ENCODE measurements at regions not wholly inside any gene's neighbourhood (a gene's known extent, or its start where the extent isn't known, plus 50 kb on each side); places are given as distances from the start of the nearest gene placed in this dataset.

DNA sequence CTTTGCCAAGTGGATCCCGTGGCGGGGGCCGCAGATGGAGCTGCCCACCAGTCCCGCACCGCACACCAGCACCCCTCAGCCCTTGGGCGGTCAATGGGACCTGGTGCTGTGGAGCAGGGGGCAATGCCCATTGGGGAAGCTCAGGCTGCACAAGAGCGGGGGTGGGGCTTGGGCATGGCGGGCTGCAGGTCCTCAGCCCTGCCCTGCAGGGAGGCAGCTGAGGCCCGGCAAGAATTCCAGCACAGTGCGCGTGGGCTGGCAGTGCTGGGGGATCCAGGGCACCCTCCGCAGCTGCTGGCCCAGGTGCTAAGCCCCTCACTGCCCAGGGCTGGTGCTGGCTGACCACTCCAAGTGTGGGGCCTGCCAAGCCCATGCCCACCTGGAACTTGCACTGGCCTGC lies 136.2 kb upstream of the ANKRD30A start:
- no peak overlapping the region for H3K27ac Mint-ChIP-seq (ENCODE audit: unreplicated experiment)
- H3K9me3 Mint-ChIP-seq (ENCODE audit: low read depth), result peaks cover 40% of the 10 kb centered on the region
- no peaks in the 10 kb centered on the region for H3K27me3 Mint-ChIP-seq (ENCODE audit: low read depth)
- H3K4me3 Mint-ChIP-seq (ENCODE audit: unreplicated experiment), result no peak overlapping the region
- TF ChIP-seq, protein P1, sequence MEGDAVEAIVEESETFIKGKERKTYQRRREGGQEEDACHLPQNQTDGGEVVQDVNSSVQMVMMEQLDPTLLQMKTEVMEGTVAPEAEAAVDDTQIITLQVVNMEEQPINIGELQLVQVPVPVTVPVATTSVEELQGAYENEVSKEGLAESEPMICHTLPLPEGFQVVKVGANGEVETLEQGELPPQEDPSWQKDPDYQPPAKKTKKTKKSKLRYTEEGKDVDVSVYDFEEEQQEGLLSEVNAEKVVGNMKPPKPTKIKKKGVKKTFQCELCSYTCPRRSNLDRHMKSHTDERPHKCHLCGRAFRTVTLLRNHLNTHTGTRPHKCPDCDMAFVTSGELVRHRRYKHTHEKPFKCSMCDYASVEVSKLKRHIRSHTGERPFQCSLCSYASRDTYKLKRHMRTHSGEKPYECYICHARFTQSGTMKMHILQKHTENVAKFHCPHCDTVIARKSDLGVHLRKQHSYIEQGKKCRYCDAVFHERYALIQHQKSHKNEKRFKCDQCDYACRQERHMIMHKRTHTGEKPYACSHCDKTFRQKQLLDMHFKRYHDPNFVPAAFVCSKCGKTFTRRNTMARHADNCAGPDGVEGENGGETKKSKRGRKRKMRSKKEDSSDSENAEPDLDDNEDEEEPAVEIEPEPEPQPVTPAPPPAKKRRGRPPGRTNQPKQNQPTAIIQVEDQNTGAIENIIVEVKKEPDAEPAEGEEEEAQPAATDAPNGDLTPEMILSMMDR (IDR thresholded peaks at IDR 0.05), result no peak
- DNase-seq (ENCODE audit: low spot score), result no peak
- H3K36me3 Mint-ChIP-seq (ENCODE audit: low read depth), result no peaks in the 10 kb centered on the region
- no peaks in the 10 kb centered on the region for H3K4me1 Mint-ChIP-seq (ENCODE audit: low read depth)

DNA sequence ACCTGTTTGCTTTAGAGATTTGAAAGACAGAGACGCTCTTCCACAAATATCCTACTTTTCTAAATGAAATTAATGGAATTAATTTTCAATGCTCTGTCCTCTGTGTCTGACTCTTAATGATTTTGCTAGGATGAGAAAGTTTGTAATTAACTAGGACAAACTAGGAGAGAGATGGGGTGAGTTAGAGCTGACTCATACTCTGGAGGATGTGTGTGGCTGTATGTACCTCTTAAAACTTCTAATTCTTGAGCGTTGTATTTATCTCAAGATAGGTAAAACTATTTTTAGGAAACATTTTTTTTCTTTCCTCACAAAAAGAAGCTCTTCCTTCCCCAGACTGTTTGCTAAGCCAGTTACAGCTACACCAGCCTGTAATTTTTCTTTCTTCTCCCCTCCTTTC lies 178.8 kb upstream of the ANKRD30A start:
- DNase-seq (ENCODE audit: low spot score), result no peak
- H3K9me3 Mint-ChIP-seq (ENCODE audit: low read depth), result peaks cover 2% of the 10 kb centered on the region
- no peak overlapping the region for H3K27ac Mint-ChIP-seq (ENCODE audit: unreplicated experiment)
- TF ChIP-seq, protein P1 (IDR thresholded peaks at IDR 0.05), result no peak
- H3K4me1 Mint-ChIP-seq (ENCODE audit: low read depth), result no peaks in the 10 kb centered on the region
- H3K4me3 Mint-ChIP-seq (ENCODE audit: unreplicated experiment), result no peak overlapping the region
- H3K27me3 Mint-ChIP-seq (ENCODE audit: low read depth), result peaks cover 3% of the 10 kb centered on the region
- no peaks in the 10 kb centered on the region for H3K36me3 Mint-ChIP-seq (ENCODE audit: low read depth)

DNA sequence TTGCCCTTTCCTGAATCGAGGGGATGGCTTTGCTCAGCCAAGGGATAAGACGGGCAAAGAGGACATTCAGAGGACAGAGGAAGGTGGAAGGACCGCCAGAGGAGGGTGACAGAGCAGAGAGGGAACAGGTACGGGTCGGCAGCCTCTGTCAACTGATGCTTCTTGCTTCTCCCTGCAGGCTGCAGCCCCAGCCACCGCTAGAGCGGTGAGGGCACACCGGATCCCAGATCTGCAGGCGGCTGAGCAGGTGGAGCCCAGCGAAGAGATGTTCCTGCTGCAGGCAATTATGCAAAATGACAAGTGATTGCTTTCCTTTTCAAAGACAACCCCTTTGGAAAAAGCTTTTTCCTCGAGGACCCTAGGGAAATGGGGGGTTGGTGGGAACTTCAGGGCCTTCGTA lies 181.9 kb upstream of the ANKRD30A start:
- Mint-ChIP-seq H3K27me3 (ENCODE audit: low read depth) (peaks cover 3% of the 10 kb centered on the region), H3K9me3 (ENCODE audit: low read depth) (peaks cover 2% of the 10 kb centered on the region), H3K27ac (ENCODE audit: unreplicated experiment) (no peak overlapping the region), H3K4me3 (ENCODE audit: unreplicated experiment) (no peak overlapping the region), H3K36me3 (ENCODE audit: low read depth) (no peaks in the 10 kb centered on the region), H3K4me1 (ENCODE audit: low read depth) (no peaks in the 10 kb centered on the region)
- DNase-seq (ENCODE audit: low spot score), result no peak
- TF ChIP-seq, protein P1 (IDR thresholded peaks at IDR 0.05), result no peak

DNA sequence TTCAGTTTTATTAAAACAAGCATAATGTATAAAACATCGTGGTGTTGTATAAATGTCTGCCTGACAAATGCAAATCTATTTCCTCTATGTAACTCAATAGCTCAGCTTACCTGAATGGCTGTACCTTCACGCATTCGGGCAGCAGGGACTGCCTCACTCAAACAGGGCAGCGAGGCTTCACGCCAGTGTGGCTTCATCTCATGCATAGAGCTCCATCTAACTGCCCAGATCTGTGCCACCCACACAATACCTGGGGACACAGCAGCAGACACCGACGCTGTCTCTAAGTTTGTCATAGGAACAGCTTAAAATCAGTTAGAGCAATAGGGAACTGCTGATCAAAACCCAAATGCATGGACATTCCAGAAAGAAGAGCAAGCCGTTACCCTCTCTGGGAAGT lies 182.8 kb upstream of the ANKRD30A start:
- Mint-ChIP-seq H3K27me3 (ENCODE audit: low read depth) (peaks cover 2% of the 10 kb centered on the region), H3K4me3 (ENCODE audit: unreplicated experiment) (no peak overlapping the region), H3K36me3 (ENCODE audit: low read depth) (no peaks in the 10 kb centered on the region), H3K9me3 (ENCODE audit: low read depth) (peaks cover 2% of the 10 kb centered on the region), H3K4me1 (ENCODE audit: low read depth) (no peaks in the 10 kb centered on the region), H3K27ac (ENCODE audit: unreplicated experiment) (no peak overlapping the region)
- no peak for DNase-seq (ENCODE audit: low spot score)
- TF ChIP-seq, protein P1 (IDR thresholded peaks at IDR 0.05), result no peak

DNA sequence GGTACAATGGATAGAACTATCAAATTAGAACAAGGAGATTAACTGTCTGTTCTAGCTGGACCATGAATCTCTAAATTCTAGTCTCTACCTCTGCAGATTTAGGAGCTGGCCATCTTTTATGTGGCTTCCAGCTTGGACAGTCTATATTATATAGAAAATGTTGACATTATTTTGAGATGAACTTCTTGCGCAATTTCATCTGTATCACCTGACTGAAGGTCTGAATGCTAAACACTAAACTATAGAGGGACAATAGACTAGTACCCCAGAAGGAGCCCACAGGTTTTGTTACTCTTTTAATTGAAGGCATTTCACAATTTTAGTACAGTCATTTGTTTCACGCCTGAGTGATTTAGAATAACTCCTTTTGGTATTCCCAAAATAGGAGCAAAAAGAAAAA lies 222.4 kb upstream of the ANKRD30A start:
- Mint-ChIP-seq H3K4me3 (ENCODE audit: unreplicated experiment) (no peak overlapping the region), H3K36me3 (ENCODE audit: low read depth) (no peaks in the 10 kb centered on the region), H3K9me3 (ENCODE audit: low read depth) (no peaks in the 10 kb centered on the region), H3K4me1 (ENCODE audit: low read depth) (no peaks in the 10 kb centered on the region), H3K27ac (ENCODE audit: unreplicated experiment) (no peak overlapping the region), H3K27me3 (ENCODE audit: low read depth) (peaks cover 9% of the 10 kb centered on the region)
- TF ChIP-seq, protein P1 (IDR thresholded peaks at IDR 0.05), result no peak
- no peak for DNase-seq (ENCODE audit: low spot score)

Data from chondrocyte (in vitro differentiated cells).